Lung (tissue), 11 donors: ENCODE measurements at regions not wholly inside any gene's neighbourhood (a gene's known extent, or its start where the extent isn't known, plus 50 kb on each side); places are given as distances from the start of the nearest gene placed in this dataset.

Experiments
- ATAC-seq: fragments of 200-7000 bp; cut with Tn5 transposase; one replicate; pipeline ENCODE4 v1.9.1; 2020; ENCODE audit warnings: moderate number of reproducible peaks; ENCODE audit not compliant: insufficient read depth, low FRiP score
- DNase-seq, 3 donors: peaks; one replicate each; pipeline ENCODE4 v3.0.0-alpha.2; 2013 to 2017
- H3K27ac ChIP-seq, 2 donors: one replicate each; pipeline ENCODE4 v1.5.1; 2013; ENCODE audit warnings: mild to moderate bottlenecking in 2 of 2, moderate library complexity in 2 of 2, control low read depth in 1 of 2, inconsistent platforms in 1 of 2, low read depth in 1 of 2, low read length in 1 of 2
- H3K27me3 ChIP-seq, 3 donors: one replicate each; pipeline ENCODE4 v1.5.1; 2013; ENCODE audit warnings: low read length in 2 of 3; ENCODE audit not compliant: control insufficient read depth in 3 of 3, insufficient read depth in 3 of 3
- H3K36me3 ChIP-seq, 4 donors: one replicate each; pipeline ENCODE4 v1.5.1; 2013; ENCODE audit warnings: low read length in 4 of 4, mild to moderate bottlenecking in 1 of 4, moderate library complexity in 1 of 4; ENCODE audit not compliant: control insufficient read depth in 4 of 4, insufficient read depth in 4 of 4
- H3K4me1 ChIP-seq, 5 donors: one replicate each; pipeline ENCODE4 v1.5.1; 2013; ENCODE audit warnings: low read length in 5 of 5, mild to moderate bottlenecking in 2 of 5, moderate library complexity in 1 of 5; ENCODE audit not compliant: control insufficient read depth in 5 of 5, insufficient read depth in 5 of 5
- H3K4me3 ChIP-seq: one replicate; pipeline ENCODE4 v1.5.1; 2013; ENCODE audit warnings: mild to moderate bottlenecking, control low read depth, moderate library complexity
- H3K9ac ChIP-seq, 2 donors: one replicate each; pipeline ENCODE4 v1.5.1; 2013; ENCODE audit warnings: low read length in 2 of 2, control low read depth in 1 of 2; ENCODE audit not compliant: insufficient read depth in 1 of 2
- H3K9me3 ChIP-seq, 4 donors: one replicate each; pipeline ENCODE4 v1.5.1; 2013; ENCODE audit warnings: low read length in 3 of 4, mild to moderate bottlenecking in 1 of 4, moderate library complexity in 1 of 4; ENCODE audit not compliant: control insufficient read depth in 4 of 4, insufficient read depth in 3 of 4
- CTCF ChIP-seq: IDR thresholded peaks from 2 replicates; pipeline ENCODE4 v1.5.1; 2012; ENCODE audit warnings: mild to moderate bottlenecking; ENCODE audit errors: control extremely low read depth, extremely low read depth
- WGBS, 2 donors: extraction: QIAGEN DNeasy Blood & Tissue Kit; methylation state at CpG; one replicate each; pipeline ENCODE4 v1.1.7; 2013; 5-methylcytosine and 5-hydroxymethylcytosine counted together
- donor health status: control.
- donor health status: control.
- donor health status: Bipolar disorder and iron deficiency.
- donor health status: healthy.
- donor health status: DM: yes; HTN: yes; CAD: no.

- no peaks in the 10 kb centered on the region for H3K27me3 ChIP-seq
- TF ChIP-seq CTCF: no peak
- no peak overlapping the region for H3K4me3 ChIP-seq
- no peaks in the 10 kb centered on the region for H3K36me3 ChIP-seq
- 73 to 75% methylated on average over 9 of the region's 9 CpGs for WGBS, 2 donors
- no peaks in the 10 kb centered on the region for H3K9me3 ChIP-seq
- H3K9ac ChIP-seq: no peak overlapping the region
- H3K4me1 ChIP-seq: peaks cover 0 to 70% (median 19%) of the 10 kb centered on the region in 5 donors
- H3K27ac ChIP-seq: no peak overlapping the region
- ATAC-seq (no peak), DNase-seq (no peak)
Measured at GRCh38 chr21:43273708-43274021, 104.9 kb downstream of the CRYAA start.

DNA sequence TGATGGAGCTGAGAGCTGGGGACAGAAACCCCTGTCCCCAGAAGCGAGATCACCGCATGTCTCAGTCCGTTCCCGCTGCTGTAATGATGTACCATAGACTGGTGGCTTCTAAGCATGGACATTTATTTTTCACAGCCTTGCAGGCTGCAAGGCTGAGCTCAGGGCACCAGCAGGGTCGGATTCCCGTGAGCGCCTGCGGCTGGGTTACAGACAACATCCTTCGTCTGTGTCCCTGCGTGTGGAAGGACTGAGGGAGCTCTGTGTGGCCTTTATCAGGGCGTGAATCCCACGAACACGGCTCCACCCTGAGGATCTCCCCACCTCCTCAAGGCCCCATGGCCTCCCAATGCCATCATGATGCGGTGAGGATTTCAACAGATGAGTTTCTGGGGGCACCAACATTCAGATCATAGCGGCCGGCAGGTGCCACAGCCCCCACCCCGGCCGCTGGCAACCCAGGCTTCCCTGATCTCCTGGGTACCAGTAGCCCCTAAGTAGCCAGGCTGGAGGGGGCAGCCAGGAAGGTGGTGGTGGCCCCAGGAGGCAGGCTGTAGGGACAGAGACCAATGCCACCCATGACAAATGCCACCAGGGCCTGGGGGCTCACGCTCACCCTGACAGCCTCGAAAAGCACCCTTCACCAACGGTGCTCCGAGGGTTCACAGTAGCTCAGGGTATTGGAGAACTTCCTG lies 104.4 kb downstream of the CRYAA start:
- DNase-seq (no peak), ATAC-seq (no peak)
- H3K9ac ChIP-seq: no peak overlapping the region
- TF ChIP-seq CTCF: no peak
- no peak overlapping the region for H3K27ac ChIP-seq
- H3K4me3 ChIP-seq: no peak overlapping the region
- WGBS, 2 donors: 85 to 92% methylated on average over 22 of the region's 22 CpGs
- no peaks in the 10 kb centered on the region for H3K36me3 ChIP-seq
- H3K9me3 ChIP-seq: no peaks in the 10 kb centered on the region
- H3K27me3 ChIP-seq: no peaks in the 10 kb centered on the region
- H3K4me1 ChIP-seq: peaks cover 0 to 65% (median 16%) of the 10 kb centered on the region in 5 donors

- Histone ChIP-seq H3K4me3 (no peak overlapping the region), H3K27me3 (no peaks in the 10 kb centered on the region)
- no peak for ATAC-seq
Measured at GRCh38 chr21:43272591-43272990, 103.8 kb downstream of the CRYAA start.

More at GRCh38 chr21:43272591-43272990, 103.8 kb downstream of the CRYAA start:
- TF ChIP-seq CTCF: no peak
- peaks cover 0 to 64% (median 12%) of the 10 kb centered on the region in 5 donors for H3K4me1 ChIP-seq
- no peaks in the 10 kb centered on the region for H3K9me3 ChIP-seq
- H3K36me3 ChIP-seq: no peaks in the 10 kb centered on the region
- WGBS, 2 donors: 87 to 94% methylated on average over 8 of the region's 8 CpGs
- DNase-seq: no peak
- no peak overlapping the region for H3K9ac ChIP-seq
- no peak overlapping the region for H3K27ac ChIP-seq
